ENCODE measurements at regions not wholly inside any gene's neighbourhood (a gene's known extent, or its start where the extent isn't known, plus 50 kb on each side); places are given as distances from the start of the nearest gene placed in this dataset.

DNA sequence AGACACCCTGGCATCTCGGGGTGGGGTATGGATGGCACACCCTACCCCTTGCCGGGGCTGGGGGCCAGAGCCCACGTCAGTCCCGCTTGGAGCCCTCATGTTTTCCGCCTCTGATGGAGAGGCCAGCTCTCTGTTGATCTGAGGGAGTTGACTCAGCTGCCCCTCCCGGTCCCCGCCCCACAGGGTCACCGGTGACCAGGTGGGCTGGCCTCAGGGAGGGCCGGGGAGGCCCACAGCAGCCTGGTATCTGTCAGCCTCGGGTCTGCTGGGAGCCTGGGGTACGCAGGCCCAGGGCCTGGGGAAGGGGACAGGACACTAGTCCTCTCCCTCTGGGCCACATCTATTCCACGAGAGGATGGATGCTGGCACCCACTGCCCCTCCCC is 109.5 kb upstream of the CIBAR2 start:
- peak in 1 of 2 donors; percentile 36 for DNase-seq
- Histone ChIP-seq H3K27me3 (no peaks in the 10 kb centered on the region), H3K27ac (peak overlapping the region in 2 of 3 donors; percentile 27 to 68), H3K9me3 (no peaks in the 10 kb centered on the region), H3K4me3 (replicated peaks in 1 of 3) (no peak overlapping the region), H3K36me3 (no peaks in the 10 kb centered on the region), H3K4me1 (peaks cover 30 to 32% of the 10 kb centered on the region in 2 donors)
- WGBS, 2 donors, result 67 to 68% methylated on average over 1 to 9 of the region's 12 CpGs
- intact Hi-C loops (cut with DNase I), result no loop called here
- TF ChIP-seq, protein P1, sequence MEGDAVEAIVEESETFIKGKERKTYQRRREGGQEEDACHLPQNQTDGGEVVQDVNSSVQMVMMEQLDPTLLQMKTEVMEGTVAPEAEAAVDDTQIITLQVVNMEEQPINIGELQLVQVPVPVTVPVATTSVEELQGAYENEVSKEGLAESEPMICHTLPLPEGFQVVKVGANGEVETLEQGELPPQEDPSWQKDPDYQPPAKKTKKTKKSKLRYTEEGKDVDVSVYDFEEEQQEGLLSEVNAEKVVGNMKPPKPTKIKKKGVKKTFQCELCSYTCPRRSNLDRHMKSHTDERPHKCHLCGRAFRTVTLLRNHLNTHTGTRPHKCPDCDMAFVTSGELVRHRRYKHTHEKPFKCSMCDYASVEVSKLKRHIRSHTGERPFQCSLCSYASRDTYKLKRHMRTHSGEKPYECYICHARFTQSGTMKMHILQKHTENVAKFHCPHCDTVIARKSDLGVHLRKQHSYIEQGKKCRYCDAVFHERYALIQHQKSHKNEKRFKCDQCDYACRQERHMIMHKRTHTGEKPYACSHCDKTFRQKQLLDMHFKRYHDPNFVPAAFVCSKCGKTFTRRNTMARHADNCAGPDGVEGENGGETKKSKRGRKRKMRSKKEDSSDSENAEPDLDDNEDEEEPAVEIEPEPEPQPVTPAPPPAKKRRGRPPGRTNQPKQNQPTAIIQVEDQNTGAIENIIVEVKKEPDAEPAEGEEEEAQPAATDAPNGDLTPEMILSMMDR (IDR thresholded peaks at IDR 0.05), result no peak

DNA sequence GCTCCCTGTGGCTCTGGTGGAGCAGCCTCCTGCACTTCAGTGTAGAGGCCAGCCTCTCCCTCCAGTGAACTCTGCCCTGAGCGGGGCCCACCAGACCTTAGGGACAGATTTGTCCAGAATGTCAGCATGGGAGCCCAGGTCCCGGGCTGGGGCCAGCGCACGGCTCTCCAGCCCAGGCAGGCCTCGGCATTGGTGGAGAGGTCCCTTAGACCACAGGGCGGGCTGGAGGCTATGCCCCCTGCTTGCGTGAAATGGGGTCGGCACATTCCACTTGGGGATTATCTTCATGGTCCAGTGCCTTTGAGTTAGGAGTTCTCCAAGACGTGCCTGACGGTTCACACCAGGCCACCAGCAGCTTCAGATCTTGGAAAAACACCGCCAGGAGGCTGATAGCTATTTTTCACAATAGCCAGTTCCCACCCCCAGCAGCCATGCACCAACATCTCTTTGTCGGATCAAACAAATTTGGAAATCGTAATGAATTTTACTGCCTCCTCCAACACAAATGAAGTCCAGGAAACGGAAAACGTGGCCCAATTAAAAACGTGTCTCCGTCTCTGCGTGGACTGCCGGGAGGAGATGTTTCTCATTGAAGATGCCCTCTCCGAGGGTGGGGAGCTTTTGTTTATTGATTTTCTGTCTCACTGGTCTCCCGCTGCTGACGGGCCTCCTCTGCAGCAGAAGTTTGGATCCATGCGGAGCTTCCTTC is 110.0 kb upstream of the CIBAR2 start:
- no peaks in the 10 kb centered on the region for H3K36me3 ChIP-seq
- DNase-seq, result no peak

DNA sequence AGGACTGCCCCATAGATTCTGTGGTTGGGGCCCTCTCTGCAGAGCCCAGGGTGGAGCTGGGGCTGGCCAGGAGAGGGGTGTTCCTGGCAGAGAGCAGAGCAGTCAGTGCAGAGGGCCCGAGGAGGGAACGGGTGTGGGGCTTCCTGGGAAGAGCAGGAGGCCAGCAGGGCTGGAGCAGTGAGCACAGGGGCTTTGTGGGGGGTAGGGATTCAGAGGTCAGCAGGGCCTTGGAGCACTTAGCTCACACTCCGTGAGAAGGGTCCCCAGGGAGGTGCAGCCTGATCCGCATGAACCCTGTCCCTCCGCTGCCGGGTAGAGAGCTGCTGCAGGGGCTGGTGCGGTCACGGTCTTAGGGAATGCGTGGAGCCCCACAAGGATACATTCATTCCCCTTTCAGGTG is 113.0 kb upstream of the CIBAR2 start:
- intact Hi-C loops (cut with DNase I), result no loop called here
- Histone ChIP-seq H3K27me3 (no peaks in the 10 kb centered on the region), H3K36me3 (no peaks in the 10 kb centered on the region), H3K4me3 (replicated peaks in 1 of 3) (no peak overlapping the region), H3K9me3 (no peaks in the 10 kb centered on the region), H3K27ac (no peak overlapping the region), H3K4me1 (peaks cover 20 to 34% of the 10 kb centered on the region in 2 donors)
- no peak for DNase-seq
- WGBS, 2 donors, result 69 to 82% methylated on average over 2 to 9 of the region's 9 CpGs
- no peak for TF ChIP-seq POLR2A (IDR thresholded peaks at IDR 0.05)
- TF ChIP-seq, protein P1 (IDR thresholded peaks at IDR 0.05), result no peak

More for the DNA sequence above, 110.0 kb upstream of the CIBAR2 start:
- whole genome bisulfite sequencing, 2 donors, result 77% methylated on average over 17 to 18 of the region's 23 CpGs
- intact Hi-C loops (cut with DNase I), result no loop called here
- TF ChIP-seq POLR2A (IDR thresholded peaks at IDR 0.05), result no peak
- TF ChIP-seq, protein P1 (IDR thresholded peaks at IDR 0.05), result no peak
- Histone ChIP-seq H3K4me3 (replicated peaks in 1 of 3) (no peak overlapping the region), H3K9me3 (no peaks in the 10 kb centered on the region), H3K4me1 (peaks cover 30 to 35% of the 10 kb centered on the region in 2 donors), H3K27ac (peak overlapping the region in 2 of 3 donors; percentile 27 to 68), H3K27me3 (no peaks in the 10 kb centered on the region)

- intact Hi-C loops (cut with DNase I), result no loop called here
- WGBS, 2 donors, result 93 to 97% methylated on average over 2 to 4 of the region's 4 CpGs
- no peak overlapping the region for H3K27ac ChIP-seq
- no peak overlapping the region for H3K4me3 ChIP-seq (replicated peaks in 1 of 3)
- no peaks in the 10 kb centered on the region for H3K27me3 ChIP-seq
- H3K9me3 ChIP-seq, result no peaks in the 10 kb centered on the region
- DNase-seq, result no peak
- H3K36me3 ChIP-seq, result no peaks in the 10 kb centered on the region
- peaks cover 16 to 29% of the 10 kb centered on the region in 2 donors for H3K4me1 ChIP-seq
- TF ChIP-seq, protein P1 (IDR thresholded peaks at IDR 0.05), result no peak
- no peak for TF ChIP-seq POLR2A (IDR thresholded peaks at IDR 0.05)
These were observed 113.4 kb upstream of the CIBAR2 start for GRCh38 chr16:85225721-85226120.

DNA sequence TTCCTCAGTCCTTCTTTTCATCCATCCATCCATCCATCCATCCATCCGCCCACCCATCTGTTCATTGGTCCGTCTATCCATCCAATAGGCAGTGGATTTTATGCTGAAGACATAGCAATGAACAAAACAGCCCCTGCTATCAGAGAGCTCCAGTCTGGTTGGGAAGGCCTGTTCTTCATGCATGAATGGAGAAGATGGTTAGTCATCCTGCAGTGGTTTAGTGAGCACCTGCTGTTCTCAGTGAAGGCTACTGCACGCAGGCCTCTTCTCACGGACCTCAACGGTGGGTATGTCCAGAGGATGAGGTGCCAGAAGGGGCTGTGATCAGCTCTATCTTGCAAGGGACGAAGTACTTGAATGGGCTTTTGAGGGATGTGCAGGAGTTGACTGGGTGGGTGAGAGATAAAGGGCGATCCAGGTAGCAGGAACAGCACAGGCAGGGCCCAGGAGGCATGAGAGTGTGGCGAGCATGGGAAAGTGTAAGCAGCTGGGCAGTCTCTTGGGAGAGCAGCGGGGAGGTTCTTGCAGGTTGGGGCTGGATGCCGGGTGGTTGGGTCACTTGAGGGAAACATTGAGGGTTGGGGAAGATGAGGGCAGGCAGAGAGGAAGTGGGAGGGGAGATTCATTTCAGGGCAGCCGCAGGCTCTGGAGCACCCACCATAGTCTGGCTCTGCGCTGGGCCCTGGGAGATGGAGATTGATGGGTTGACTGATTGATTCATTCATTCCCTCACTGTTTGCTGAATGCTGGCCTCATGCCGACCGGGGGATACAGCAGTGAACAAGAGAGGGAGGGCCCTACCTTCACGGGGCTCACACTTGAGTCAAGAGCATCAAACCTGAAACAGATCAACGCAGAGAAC is 115.0 kb upstream of the CIBAR2 start:
- intact Hi-C loops (cut with DNase I), result no loop called here
- Histone ChIP-seq H3K9me3 (no peaks in the 10 kb centered on the region), H3K4me1 (peaks cover under 1 to 21% of the 10 kb centered on the region in 2 donors), H3K27ac (no peak overlapping the region), H3K36me3 (no peaks in the 10 kb centered on the region), H3K4me3 (replicated peaks in 1 of 3) (no peak overlapping the region), H3K27me3 (no peaks in the 10 kb centered on the region)
- TF ChIP-seq POLR2A (IDR thresholded peaks at IDR 0.05), result no peak
- TF ChIP-seq, protein P1 (IDR thresholded peaks at IDR 0.05), result no peak
- no peak for DNase-seq
- WGBS, 2 donors, result 60 to 66% methylated on average over 16 of the region's 16 CpGs

Measured in thyroid gland (tissue), 4 donors.